ENCODE measurements at regions not wholly inside any gene's neighbourhood (a gene's known extent, or its start where the extent isn't known, plus 50 kb on each side); places are given as distances from the start of the nearest gene placed in this dataset.
A peak's percentile ranks its signal among the peaks of the same experiment; 100 is the strongest.

DNA sequence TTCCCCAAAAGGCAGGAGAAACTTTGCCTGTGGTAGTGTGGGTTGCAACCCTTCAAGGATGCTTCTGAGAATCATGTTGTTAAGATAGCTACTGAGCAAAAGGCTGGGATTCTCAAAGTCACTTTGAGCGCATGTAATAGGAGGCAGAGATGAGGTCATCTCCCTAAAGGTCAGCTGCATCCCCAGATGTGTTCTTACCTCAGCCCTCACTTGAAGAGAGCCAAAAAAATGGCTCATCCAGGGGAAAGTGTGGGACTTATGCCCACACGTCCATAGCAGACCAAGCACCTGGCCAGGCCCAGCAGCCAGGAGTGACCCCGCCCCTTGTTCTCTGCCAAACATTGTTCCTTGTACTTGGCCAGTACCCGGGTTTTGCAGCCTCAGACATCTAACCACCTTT is 187.0 kb upstream of the BMP2 start:
- H2BK20ac ChIP-seq (ENCODE audit: low read length), result no peak overlapping the region
- no peaks in the 10 kb centered on the region for H3K79me1 ChIP-seq (ENCODE audit: low read depth, low read length)
- ChIA-PET CTCF (ENCODE audit: partially characterized antibody) (interaction anchor here (0.5 to 1.0 kb wide), 2 partner anchors 230 to 239 kb away, joined by 3 read pairs; no protein-coding TSS in a partner anchor), POLR2A (ENCODE audit: partially characterized antibody) (no interaction called here)
- no peak overlapping the region for H3K23ac ChIP-seq (ENCODE audit: insufficient read length)
- H4K20me1 ChIP-seq (replicated peaks in 1 of 2; ENCODE audit: control insufficient read depth in 1 of 2, insufficient read depth in 2 of 2, low read length in 2 of 2), result no peaks in the 10 kb centered on the region
- H2AFZ ChIP-seq (ENCODE audit: low read length), result 0 out of 2 replicates have a peak overlapping the region, but pooled peaks have one; percentile 58
- H3K18ac ChIP-seq (ENCODE audit: extremely low read depth, low read length), result no peak overlapping the region
- DNase-seq (ENCODE audit: low read depth in 1 of 2, low spot score in 2 of 2) (no peak), FAIRE-seq (no peak)
- H3K79me2 ChIP-seq (ENCODE audit: control insufficient read depth in 1 of 2, insufficient read depth in 2 of 2, low read length in 2 of 2), result no peaks in the 10 kb centered on the region
- no peak overlapping the region for H2BK120ac ChIP-seq (replicated peaks; ENCODE audit: low read depth, low read length)
- H3K27me3 ChIP-seq (replicated peaks in 1 of 4; ENCODE audit: control insufficient read depth in 3 of 4, extremely low read depth in 1 of 4, insufficient read depth in 3 of 4, low read length in 3 of 4), result no peaks in the 10 kb centered on the region
- no peak overlapping the region for H2BK12ac ChIP-seq (ENCODE audit: low read depth, low read length)
- H3K9ac ChIP-seq (replicated peaks in 1 of 4; ENCODE audit: extremely low read depth in 1 of 4, low read depth in 3 of 4, low read length in 3 of 4), result no peak overlapping the region
- H3K27ac ChIP-seq (ENCODE audit: low read depth, low read length), result no peak overlapping the region
- H3K4me3 ChIP-seq (ENCODE audit: extremely low read depth in 1 of 4, insufficient read depth in 2 of 4, low read depth in 3 of 4, low read length in 4 of 4), result no peak overlapping the region
- H3K36me3 ChIP-seq (ENCODE audit: control insufficient read depth in 2 of 4, insufficient read depth in 4 of 4, low read length in 3 of 4), result no peaks in the 10 kb centered on the region
- no peak overlapping the region for H2BK15ac ChIP-seq (ENCODE audit: low read length)
- H3K14ac ChIP-seq (ENCODE audit: insufficient read length), result no peak overlapping the region
- WGBS, 2 experiments (ENCODE audit: extremely low coverage in 1 of 2, insufficient coverage in 1 of 2, insufficient read length in 1 of 2, insufficient replicate concordance in 2 of 2, low coverage in 1 of 2, low lambda C conversion rate in 2 of 2, missing lambda C conversion rate in 1 of 2), result 92% methylated on average over 4 of the region's 4 CpGs; no CpG with 5 or more reads in 1 of the 2 experiments
- H3K56ac ChIP-seq (replicated peaks; ENCODE audit: insufficient read length, low read depth, low read length), result no peak overlapping the region
- H4K91ac ChIP-seq (replicated peaks; ENCODE audit: insufficient read length, low read length), result no peak overlapping the region
- no peak overlapping the region for H3K4ac ChIP-seq (replicated peaks; ENCODE audit: insufficient read length, low read depth, low read length)
- H2AK5ac ChIP-seq (ENCODE audit: low read depth, low read length), result no peak overlapping the region
- H4K8ac ChIP-seq (ENCODE audit: extremely low read depth, insufficient read depth, low read length), result no peak overlapping the region
- H2BK5ac ChIP-seq (ENCODE audit: low read depth, low read length), result no peak overlapping the region
- peaks cover 0 to 3% (median 0%) of the 10 kb centered on the region in 4 experiments; a peak in 1 of 7 replicates for H3K4me1 ChIP-seq (replicated peaks in 1 of 4; ENCODE audit: control insufficient read depth in 3 of 4, insufficient read depth in 4 of 4, low read length in 3 of 4)
- no peak overlapping the region for H4K5ac ChIP-seq (ENCODE audit: insufficient read length, low read depth, low read length)
- H3K23me2 ChIP-seq (ENCODE audit: low read depth, low read length), result no peaks in the 10 kb centered on the region
- H3K4me2 ChIP-seq (ENCODE audit: insufficient read depth in 1 of 2, low read depth in 2 of 2, low read length in 2 of 2), result no peak overlapping the region
- no peaks in the 10 kb centered on the region for H3K9me3 ChIP-seq (ENCODE audit: insufficient read depth in 2 of 2, low read depth in 1 of 2, low read length in 1 of 2)
- TF ChIP-seq GABPA (IDR thresholded peaks at IDR 0.05; ENCODE audit: borderline replicate concordance, insufficient read depth, low read length) (no peak), POLR2AphosphoS5 (IDR thresholded peaks at IDR 0.05; ENCODE audit: low read depth, low read length) (no peak), SIN3A (conservative IDR thresholded peaks at IDR 0.05 in 1 of 2, IDR thresholded peaks at IDR 0.05 in 1 of 2; ENCODE audit: low read depth in 1 of 2, low read length in 2 of 2) (no peak), SAP30 (IDR thresholded peaks at IDR 0.05; ENCODE audit: insufficient read depth, insufficient replicate concordance, low read length) (no peak), RBBP5 (IDR thresholded peaks at IDR 0.05; ENCODE audit: borderline replicate concordance, low read depth, low read length) (no peak), FOSL1 (IDR thresholded peaks at IDR 0.05; ENCODE audit: insufficient read depth, low read depth, low read length) (no peak), KDM4A (IDR thresholded peaks at IDR 0.05; ENCODE audit: low read depth, low read length, severe bottlenecking) (no peak), CBX8 (IDR thresholded peaks at IDR 0.05; ENCODE audit: borderline replicate concordance, low read depth, low read length) (no peak), CEBPB (IDR thresholded peaks at IDR 0.05; ENCODE audit: low read depth, low read length) (no peak), GTF2F1 (IDR thresholded peaks at IDR 0.05; ENCODE audit: borderline replicate concordance, low read depth, low read length) (no peak), CTBP2 (IDR thresholded peaks at IDR 0.05; ENCODE audit: borderline replicate concordance, insufficient read depth, insufficient read length, low read length) (no peak)
- TF ChIP-seq, protein P1, sequence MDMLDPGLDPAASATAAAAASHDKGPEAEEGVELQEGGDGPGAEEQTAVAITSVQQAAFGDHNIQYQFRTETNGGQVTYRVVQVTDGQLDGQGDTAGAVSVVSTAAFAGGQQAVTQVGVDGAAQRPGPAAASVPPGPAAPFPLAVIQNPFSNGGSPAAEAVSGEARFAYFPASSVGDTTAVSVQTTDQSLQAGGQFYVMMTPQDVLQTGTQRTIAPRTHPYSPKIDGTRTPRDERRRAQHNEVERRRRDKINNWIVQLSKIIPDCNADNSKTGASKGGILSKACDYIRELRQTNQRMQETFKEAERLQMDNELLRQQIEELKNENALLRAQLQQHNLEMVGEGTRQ (IDR thresholded peaks at IDR 0.05; ENCODE audit: low read length), result no peak
